ENCODE measurements at regions not wholly inside any gene's neighbourhood (a gene's known extent, or its start where the extent isn't known, plus 50 kb on each side); places are given as distances from the start of the nearest gene placed in this dataset.

DNA sequence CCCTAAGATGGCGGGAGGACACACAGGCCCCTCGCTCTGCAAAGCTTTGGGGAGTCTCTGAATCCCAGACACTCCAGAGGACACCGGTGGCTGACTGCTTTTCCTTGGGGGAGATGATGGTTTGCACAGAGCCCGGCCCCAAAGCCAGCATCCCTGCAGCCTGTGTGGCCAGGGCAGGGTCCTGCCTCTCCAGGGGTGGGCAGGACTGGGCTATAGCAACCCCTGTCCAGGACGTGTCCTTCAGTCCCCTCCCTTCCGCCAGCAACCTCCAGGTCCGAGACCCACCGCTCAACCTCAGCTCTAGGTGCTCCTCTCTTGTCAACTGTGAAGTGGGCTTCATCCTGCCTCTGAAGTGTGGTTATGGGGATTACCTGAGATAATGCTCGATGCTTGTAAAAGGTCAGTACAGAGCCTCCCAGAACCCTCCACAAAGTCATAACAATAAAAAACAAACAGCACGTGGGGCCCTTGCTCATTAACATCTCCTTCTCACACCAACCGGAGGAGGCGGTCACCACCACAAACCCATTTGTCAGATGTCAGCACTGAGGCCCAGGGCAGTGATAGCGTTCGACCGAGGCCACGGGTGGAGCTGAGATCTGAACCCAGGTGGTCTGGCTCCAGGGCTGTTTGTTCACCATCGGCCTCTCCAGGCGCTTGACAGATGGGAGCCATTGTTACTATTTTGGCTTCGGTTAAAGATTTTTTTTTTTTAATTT is 304.8 kb downstream of the IRF8 start:
- CTCF ChIA-PET, result no interaction called here
- WGBS (ENCODE audit: insufficient coverage), result 98% methylated on average over 11 of the region's 19 CpGs
- Histone ChIP-seq H3K9me3 (ENCODE audit: control extremely low read depth in 1 of 5, control insufficient read depth in 4 of 5, insufficient read depth in 2 of 5, low read depth in 1 of 5, low read length in 4 of 5) (no peaks in the 10 kb centered on the region), H3K4me1 (ENCODE audit: control extremely low read depth in 1 of 4, control insufficient read depth in 4 of 4, insufficient read depth in 4 of 4, low read length in 3 of 4) (no peaks in the 10 kb centered on the region), H3K36me3 (ENCODE audit: control insufficient read depth in 4 of 4, insufficient read depth in 4 of 4, low read length in 3 of 4) (no peaks in the 10 kb centered on the region), H3K27me3 (replicated peaks in 2 of 5; ENCODE audit: control insufficient read depth in 4 of 5, insufficient read depth in 5 of 5, low read length in 4 of 5) (peaks cover 5 to 62% (median 19%) of the 10 kb centered on the region in 5 experiments), H3K4me3 (ENCODE audit: control insufficient read depth in 1 of 7, extremely low read depth in 1 of 7, insufficient read depth in 4 of 7, low read depth in 2 of 7, low read length in 6 of 7) (no peak overlapping the region), H3K27ac (ENCODE audit: insufficient read depth in 1 of 2, low read depth in 1 of 2, low read length in 2 of 2, poor library complexity in 1 of 2, severe bottlenecking in 2 of 2) (no peak overlapping the region)
- POLR2A ChIA-PET, result no interaction called here
- DNase-seq, result no peak

DNA sequence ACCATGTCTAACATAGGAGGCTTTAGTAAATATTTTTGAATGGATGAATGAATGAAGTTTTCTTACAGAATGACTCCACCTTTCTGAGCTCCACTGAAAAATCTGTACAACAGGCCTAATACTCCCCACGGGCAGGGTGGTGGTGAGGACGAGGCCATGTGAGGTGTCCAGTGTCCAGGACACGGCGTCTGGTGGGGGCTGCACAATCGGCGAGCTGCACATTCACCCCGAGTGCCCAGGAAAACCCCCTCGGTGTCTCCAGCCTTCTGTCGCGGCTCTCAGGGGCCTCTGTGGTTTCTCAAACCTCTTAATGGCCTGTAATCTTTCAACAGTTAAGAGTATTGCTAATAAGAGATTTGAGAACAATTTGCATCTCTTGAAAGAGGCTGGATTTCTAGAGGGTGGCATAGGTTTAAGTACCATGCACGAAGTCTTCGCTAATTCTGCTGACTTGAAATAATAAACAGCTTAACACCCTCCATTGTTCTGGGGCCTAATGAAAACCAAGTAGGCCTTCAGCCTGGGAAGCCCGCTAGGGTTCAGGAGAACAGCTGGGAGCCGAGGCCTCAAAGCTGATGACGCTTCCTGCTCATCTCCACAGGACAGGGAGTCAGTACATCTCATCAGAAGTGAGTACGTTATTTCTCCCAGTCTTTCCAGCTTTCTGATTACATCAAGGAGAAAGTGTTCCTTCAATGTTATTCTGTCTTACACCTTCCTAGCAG is 304.6 kb upstream of the FOXF1 start:
- no peaks in the 10 kb centered on the region for H3K36me3 ChIP-seq (ENCODE audit: control insufficient read depth in 4 of 4, insufficient read depth in 4 of 4, low read length in 3 of 4)
- no peaks in the 10 kb centered on the region for H3K4me1 ChIP-seq (ENCODE audit: control extremely low read depth in 1 of 4, control insufficient read depth in 4 of 4, insufficient read depth in 4 of 4, low read length in 3 of 4)
- H3K27ac ChIP-seq (ENCODE audit: insufficient read depth in 1 of 2, low read depth in 1 of 2, low read length in 2 of 2, poor library complexity in 1 of 2, severe bottlenecking in 2 of 2), result no peak overlapping the region
- H3K27me3 ChIP-seq (replicated peaks in 2 of 5; ENCODE audit: control insufficient read depth in 4 of 5, insufficient read depth in 5 of 5, low read length in 4 of 5), result peaks cover 0 to 50% (median 12%) of the 10 kb centered on the region in 5 experiments
- 95% methylated on average over 14 of the region's 16 CpGs for WGBS (ENCODE audit: insufficient coverage)
- no peak for DNase-seq
- no peak overlapping the region for H3K4me3 ChIP-seq (ENCODE audit: control insufficient read depth in 1 of 7, extremely low read depth in 1 of 7, insufficient read depth in 4 of 7, low read depth in 2 of 7, low read length in 6 of 7)
- H3K9me3 ChIP-seq (ENCODE audit: control extremely low read depth in 1 of 5, control insufficient read depth in 4 of 5, insufficient read depth in 2 of 5, low read depth in 1 of 5, low read length in 4 of 5), result no peaks in the 10 kb centered on the region
- ChIA-PET POLR2A (no interaction called here), CTCF (no interaction called here)

DNA sequence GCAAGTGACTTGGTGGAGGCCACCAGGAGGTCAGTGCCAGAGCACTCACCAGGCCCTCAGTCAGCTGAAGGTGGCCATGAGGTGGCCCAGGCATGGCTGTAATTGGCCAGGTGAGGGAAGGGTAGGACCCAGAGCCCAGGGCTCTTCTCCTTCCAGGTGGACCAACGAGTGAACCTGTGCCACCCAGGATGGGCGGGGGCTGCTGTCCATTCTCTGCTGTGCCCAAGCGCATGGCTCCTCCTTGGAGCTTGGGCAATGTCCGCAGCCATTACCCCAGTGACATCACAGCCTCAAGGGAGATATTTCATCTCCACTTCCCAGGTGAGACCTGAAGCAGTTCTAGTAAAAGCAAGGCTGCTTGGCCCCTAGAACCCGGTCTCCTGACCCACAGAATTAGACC is 303.0 kb upstream of the FOXF1 start:
- 94% methylated on average over 5 of the region's 5 CpGs for WGBS (ENCODE audit: insufficient coverage)
- CTCF ChIA-PET, result no interaction called here
- POLR2A ChIA-PET, result no interaction called here

DNA sequence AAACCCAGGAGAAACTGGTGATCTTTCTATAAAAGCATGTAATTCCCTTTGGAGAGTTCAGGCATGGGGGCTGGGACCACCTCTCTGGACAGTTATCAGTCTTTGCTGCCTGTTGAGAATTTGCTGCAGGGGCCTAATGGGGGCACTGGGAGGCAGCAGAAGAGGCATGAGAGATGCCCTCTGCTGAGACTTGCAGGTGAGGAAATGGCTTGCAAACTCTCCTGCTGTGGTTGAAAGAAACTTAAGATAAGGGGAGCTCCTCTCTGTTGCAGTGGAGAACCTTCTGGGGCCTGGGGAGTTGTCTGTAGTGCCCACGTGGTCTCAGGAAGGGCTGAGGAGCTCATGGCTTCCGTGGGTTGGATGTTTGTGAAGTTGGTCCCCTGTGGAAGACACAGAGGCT is 301.1 kb upstream of the FOXF1 start:
- WGBS (ENCODE audit: insufficient coverage), result 27% methylated on average over 2 of the region's 2 CpGs

More for the DNA sequence above, 303.0 kb upstream of the FOXF1 start:
- no peaks in the 10 kb centered on the region for H3K4me1 ChIP-seq (ENCODE audit: control extremely low read depth in 1 of 4, control insufficient read depth in 4 of 4, insufficient read depth in 4 of 4, low read length in 3 of 4)
- H3K4me3 ChIP-seq (ENCODE audit: control insufficient read depth in 1 of 7, extremely low read depth in 1 of 7, insufficient read depth in 4 of 7, low read depth in 2 of 7, low read length in 6 of 7), result no peak overlapping the region
- no peak for DNase-seq
- H3K27ac ChIP-seq (ENCODE audit: insufficient read depth in 1 of 2, low read depth in 1 of 2, low read length in 2 of 2, poor library complexity in 1 of 2, severe bottlenecking in 2 of 2), result no peak overlapping the region
- H3K27me3 ChIP-seq (replicated peaks in 2 of 5; ENCODE audit: control insufficient read depth in 4 of 5, insufficient read depth in 5 of 5, low read length in 4 of 5), result peaks cover 0 to 34% (median 5%) of the 10 kb centered on the region in 5 experiments
- peaks cover 0 to 6% (median 5%) of the 10 kb centered on the region in 5 experiments for H3K9me3 ChIP-seq (ENCODE audit: control extremely low read depth in 1 of 5, control insufficient read depth in 4 of 5, insufficient read depth in 2 of 5, low read depth in 1 of 5, low read length in 4 of 5)
- no peaks in the 10 kb centered on the region for H3K36me3 ChIP-seq (ENCODE audit: control insufficient read depth in 4 of 4, insufficient read depth in 4 of 4, low read length in 3 of 4)

DNA sequence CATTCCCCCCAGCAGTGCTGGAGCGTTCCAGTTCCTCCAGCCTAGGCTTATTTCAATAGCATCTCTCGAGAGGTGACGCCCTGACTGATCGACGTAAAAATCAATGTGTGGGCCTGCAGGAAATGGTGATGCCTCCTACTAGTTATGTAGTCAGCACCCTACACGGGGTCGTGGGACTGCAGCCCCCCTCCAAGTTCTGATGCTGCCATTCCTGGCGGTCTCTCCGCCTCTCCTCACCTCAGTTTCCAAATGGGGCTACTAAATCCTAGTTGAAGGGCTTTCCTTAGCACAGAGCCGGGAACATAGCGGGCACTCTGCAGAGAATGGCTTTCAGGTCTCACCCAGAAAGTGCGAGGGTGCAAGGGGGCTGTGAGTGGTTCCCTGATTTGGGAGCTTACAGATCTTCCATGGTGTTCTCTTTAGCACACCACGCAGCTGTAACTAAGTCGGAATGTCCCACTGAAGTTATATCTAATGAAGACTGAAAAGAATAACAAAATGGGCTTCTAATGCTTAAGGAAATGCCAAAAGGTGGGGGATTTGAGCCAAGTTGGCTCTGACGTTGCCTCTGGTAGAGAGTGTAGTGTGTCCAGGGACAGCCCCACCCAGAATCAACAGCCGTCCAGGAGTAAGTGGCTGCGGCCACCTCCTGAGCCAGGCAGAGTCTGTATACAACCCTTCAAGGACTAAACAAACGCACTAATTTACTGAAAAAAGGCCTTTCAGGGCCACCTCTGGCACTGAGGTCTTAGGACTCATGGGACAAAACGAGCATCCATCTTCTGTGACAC is 299.7 kb upstream of the FOXF1 start:
- WGBS (ENCODE audit: insufficient coverage), result 91% methylated on average over 18 of the region's 19 CpGs
- POLR2A ChIA-PET, result no interaction called here
- CTCF ChIA-PET, result no interaction called here

More for the DNA sequence above, 301.1 kb upstream of the FOXF1 start:
- ChIA-PET CTCF (no interaction called here), POLR2A (no interaction called here)
- Histone ChIP-seq H3K9me3 (ENCODE audit: control extremely low read depth in 1 of 5, control insufficient read depth in 4 of 5, insufficient read depth in 2 of 5, low read depth in 1 of 5, low read length in 4 of 5) (peaks cover 0 to 11% (median 7%) of the 10 kb centered on the region in 5 experiments), H3K4me1 (ENCODE audit: control extremely low read depth in 1 of 4, control insufficient read depth in 4 of 4, insufficient read depth in 4 of 4, low read length in 3 of 4) (peaks cover 0 to 9% (median 5%) of the 10 kb centered on the region in 4 experiments), H3K4me3 (ENCODE audit: control insufficient read depth in 1 of 7, extremely low read depth in 1 of 7, insufficient read depth in 4 of 7, low read depth in 2 of 7, low read length in 6 of 7) (no peak overlapping the region), H3K36me3 (ENCODE audit: control insufficient read depth in 4 of 4, insufficient read depth in 4 of 4, low read length in 3 of 4) (no peaks in the 10 kb centered on the region), H3K27ac (ENCODE audit: insufficient read depth in 1 of 2, low read depth in 1 of 2, low read length in 2 of 2, poor library complexity in 1 of 2, severe bottlenecking in 2 of 2) (no peak overlapping the region), H3K27me3 (replicated peaks in 2 of 5; ENCODE audit: control insufficient read depth in 4 of 5, insufficient read depth in 5 of 5, low read length in 4 of 5) (peaks cover 0 to 24% (median 2%) of the 10 kb centered on the region in 5 experiments)
- DNase-seq, result no peak

DNA sequence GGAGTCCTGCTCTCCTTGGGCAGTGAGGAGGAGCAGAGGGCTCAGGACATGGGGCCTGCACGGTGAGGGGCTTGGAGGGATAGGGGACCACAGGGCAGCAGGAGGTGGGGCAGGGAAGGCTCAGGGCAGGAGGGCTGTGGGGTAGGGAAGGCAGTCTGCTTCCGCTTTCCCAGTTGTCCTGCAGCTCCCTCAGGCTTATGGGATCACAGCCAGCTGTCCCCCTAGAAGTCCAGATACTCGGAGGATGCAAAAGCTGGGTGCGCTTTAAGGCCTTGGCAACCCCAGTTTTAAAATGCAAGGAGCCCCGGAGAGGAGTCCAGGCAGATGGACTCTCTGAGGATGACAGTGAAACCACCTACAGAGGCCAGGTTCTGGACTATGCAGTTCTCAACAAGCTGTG is 299.1 kb upstream of the FOXF1 start:
- Histone ChIP-seq H3K36me3 (ENCODE audit: control insufficient read depth in 4 of 4, insufficient read depth in 4 of 4, low read length in 3 of 4) (no peaks in the 10 kb centered on the region), H3K27me3 (replicated peaks in 2 of 5; ENCODE audit: control insufficient read depth in 4 of 5, insufficient read depth in 5 of 5, low read length in 4 of 5) (peaks cover 0 to 29% (median 2%) of the 10 kb centered on the region in 5 experiments), H3K27ac (ENCODE audit: insufficient read depth in 1 of 2, low read depth in 1 of 2, low read length in 2 of 2, poor library complexity in 1 of 2, severe bottlenecking in 2 of 2) (no peak overlapping the region), H3K4me3 (ENCODE audit: control insufficient read depth in 1 of 7, extremely low read depth in 1 of 7, insufficient read depth in 4 of 7, low read depth in 2 of 7, low read length in 6 of 7) (no peak overlapping the region), H3K9me3 (ENCODE audit: control extremely low read depth in 1 of 5, control insufficient read depth in 4 of 5, insufficient read depth in 2 of 5, low read depth in 1 of 5, low read length in 4 of 5) (peaks cover 0 to 11% (median 7%) of the 10 kb centered on the region in 5 experiments), H3K4me1 (ENCODE audit: control extremely low read depth in 1 of 4, control insufficient read depth in 4 of 4, insufficient read depth in 4 of 4, low read length in 3 of 4) (peaks cover 0 to 9% (median 5%) of the 10 kb centered on the region in 4 experiments)
- ChIA-PET POLR2A (no interaction called here), CTCF (no interaction called here)
- no peak for DNase-seq
- 94% methylated on average over 3 of the region's 5 CpGs for WGBS (ENCODE audit: insufficient coverage)

More for the DNA sequence above, 299.7 kb upstream of the FOXF1 start:
- Histone ChIP-seq H3K27me3 (replicated peaks in 2 of 5; ENCODE audit: control insufficient read depth in 4 of 5, insufficient read depth in 5 of 5, low read length in 4 of 5) (peaks cover 0 to 29% (median 2%) of the 10 kb centered on the region in 5 experiments), H3K4me3 (ENCODE audit: control insufficient read depth in 1 of 7, extremely low read depth in 1 of 7, insufficient read depth in 4 of 7, low read depth in 2 of 7, low read length in 6 of 7) (no peak overlapping the region), H3K4me1 (ENCODE audit: control extremely low read depth in 1 of 4, control insufficient read depth in 4 of 4, insufficient read depth in 4 of 4, low read length in 3 of 4) (peaks cover 0 to 9% (median 5%) of the 10 kb centered on the region in 4 experiments), H3K36me3 (ENCODE audit: control insufficient read depth in 4 of 4, insufficient read depth in 4 of 4, low read length in 3 of 4) (no peaks in the 10 kb centered on the region), H3K27ac (ENCODE audit: insufficient read depth in 1 of 2, low read depth in 1 of 2, low read length in 2 of 2, poor library complexity in 1 of 2, severe bottlenecking in 2 of 2) (no peak overlapping the region), H3K9me3 (ENCODE audit: control extremely low read depth in 1 of 5, control insufficient read depth in 4 of 5, insufficient read depth in 2 of 5, low read depth in 1 of 5, low read length in 4 of 5) (peaks cover 0 to 11% (median 7%) of the 10 kb centered on the region in 5 experiments)
- no peak for DNase-seq
